Spleen (tissue), 11 donors: ENCODE measurements at regions not wholly inside any gene's neighbourhood (a gene's known extent, or its start where the extent isn't known, plus 50 kb on each side); places are given as distances from the start of the nearest gene placed in this dataset.
"Not testable (repeated sequence)": the region's sequence is repeated elsewhere in the genome, so short reads cannot be mapped to it uniquely, and the experiment has no call there.

Experiments used
- DNase-seq: peaks from one replicate; pipeline ENCODE4 v3.0.0-alpha.2; 2020
- H3K27ac ChIP-seq, 8 donors: fragments of 200-600 bp; sonication (generic) in 7 of 8; 1 replicate in 4 of 8; 2 replicates in 4 of 8; pipeline versions ENCODE4 v1.5.0 to v1.8.0; 2016 to 2021; ENCODE audit warnings: inconsistent platforms in 4 of 8, mild to moderate bottlenecking in 4 of 8, moderate library complexity in 1 of 8
- H3K27me3 ChIP-seq, 7 donors: fragments of 200-600 bp; sonication (generic) in 6 of 7; replicated peaks in 1 of 7; 1 replicate in 4 of 7; 2 replicates in 3 of 7; pipeline versions ENCODE4 v1.5.0 to v1.8.0; 2016 to 2021; ENCODE audit warnings: inconsistent platforms in 3 of 7, mild to moderate bottlenecking in 1 of 7
- H3K36me3 ChIP-seq, 6 donors: fragments of 200-600 bp; sonication (generic) in 5 of 6; 1 replicate in 4 of 6; 2 replicates in 2 of 6; pipeline versions ENCODE4 v1.5.0 to v1.8.0; 2016 to 2021; ENCODE audit warnings: inconsistent platforms in 2 of 6
- H3K4me1 ChIP-seq, 6 donors: fragments of 200-600 bp; sonication (generic) in 5 of 6; 1 replicate in 3 of 6; 2 replicates in 3 of 6; pipeline versions ENCODE4 v1.5.0 to v1.8.0; 2016 to 2021; ENCODE audit warnings: inconsistent platforms in 3 of 6
- H3K4me3 ChIP-seq, 8 donors: fragments of 200-600 bp; sonication (generic) in 7 of 8; 1 replicate in 4 of 8; 2 replicates in 4 of 8; pipeline versions ENCODE4 v1.5.0 to v1.8.0; 2016 to 2021; ENCODE audit warnings: inconsistent platforms in 4 of 8, mild to moderate bottlenecking in 4 of 8, moderate library complexity in 2 of 8
- H3K9me3 ChIP-seq, 8 donors: fragments of 200-600 bp; sonication (generic) in 7 of 8; 1 replicate in 4 of 8; 2 replicates in 4 of 8; pipeline versions ENCODE4 v1.5.0 to v1.8.0; 2016 to 2021; ENCODE audit warnings: inconsistent platforms in 4 of 8
- POLR2A ChIP-seq, 3 donors: fragments of 450-650 bp; IDR thresholded peaks; one replicate each; pipeline ENCODE4 v1.5.1; 2017; ENCODE audit warnings: antibody characterized with exemption in 3 of 3, mild to moderate bottlenecking in 1 of 3
- POLR2AphosphoS5 ChIP-seq, 3 donors: sonication (generic); formaldehyde crosslinking; IDR thresholded peaks; one replicate each; pipeline ENCODE4 v1.5.1; 2017; ENCODE audit warnings: antibody characterized with exemption in 3 of 3
- WGBS, 5 donors: extraction: QIAGEN DNeasy Blood & Tissue Kit in 3 of 5; methylation state at CpG; one replicate each; pipeline versions ENCODE4 v1.1.5 to v1.1.7; 2013 to 2018; 5-methylcytosine and 5-hydroxymethylcytosine counted together
- intact Hi-C: fragments of 100-400 bp; cut with DNase I; formaldehyde crosslinking; loops from one replicate; pipeline ENCODE4 v1.15.0; 2023; ENCODE audit warnings: low total_unique reads
- TF ChIP-seq, protein P1 (sequence below), 11 experiments: fragments of 200-600 bp in 7 of 11; fragments of 450-650 bp in 4 of 11; sonication (generic) in 4 of 11; IDR thresholded peaks in 8 of 11; conservative IDR thresholded peaks in 3 of 11; 1 replicate in 7 of 11; 2 replicates in 4 of 11; pipeline versions ENCODE4 v1.4.0 to v1.8.0; 2016 to 2021; ENCODE audit warnings: antibody characterized with exemption in 11 of 11, inconsistent platforms in 4 of 11, mild to moderate bottlenecking in 1 of 11
- donor health status: healthy with polysubstance abuse.
- donor health status: DM: no; HTN: no; CAD: no; lungs with moderate emphysema.
- donor health status: DM: no; HTN: no; CAD: no.
- donor health status: Bipolar disorder and iron deficiency.
- donor health status: healthy.
- donor health status: DM: no; HTN: no; CAD: no.
- donor health status: DM: yes; HTN: yes; CAD: no.

DNA sequence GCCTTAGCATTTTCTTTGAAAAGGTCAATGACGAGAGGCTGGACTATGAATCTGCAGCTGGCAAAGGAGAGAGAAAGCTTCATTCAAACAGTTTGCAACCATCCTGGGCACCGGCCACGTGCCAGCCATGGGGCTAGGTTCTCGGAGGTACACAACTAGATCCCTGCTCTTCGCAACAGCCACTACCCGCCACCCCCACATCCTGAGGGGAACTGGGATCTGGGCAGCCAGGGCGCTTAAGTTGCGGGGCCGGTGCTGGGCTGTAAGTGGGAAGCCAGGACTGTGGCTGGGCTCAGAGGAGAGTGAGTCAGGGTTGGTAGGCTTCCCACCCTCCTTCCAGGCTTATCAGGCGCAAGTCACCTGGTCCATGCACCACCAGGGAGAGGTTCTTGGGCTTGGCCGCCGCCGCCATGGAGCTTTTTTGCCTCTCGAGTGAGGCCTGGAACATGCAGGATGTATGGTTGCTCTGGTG is 95.0 kb upstream of the TERB2 start:
- 93 to 98% (median 95%) methylated on average over 10 to 14 of the region's 14 CpGs for WGBS, 5 donors

DNA sequence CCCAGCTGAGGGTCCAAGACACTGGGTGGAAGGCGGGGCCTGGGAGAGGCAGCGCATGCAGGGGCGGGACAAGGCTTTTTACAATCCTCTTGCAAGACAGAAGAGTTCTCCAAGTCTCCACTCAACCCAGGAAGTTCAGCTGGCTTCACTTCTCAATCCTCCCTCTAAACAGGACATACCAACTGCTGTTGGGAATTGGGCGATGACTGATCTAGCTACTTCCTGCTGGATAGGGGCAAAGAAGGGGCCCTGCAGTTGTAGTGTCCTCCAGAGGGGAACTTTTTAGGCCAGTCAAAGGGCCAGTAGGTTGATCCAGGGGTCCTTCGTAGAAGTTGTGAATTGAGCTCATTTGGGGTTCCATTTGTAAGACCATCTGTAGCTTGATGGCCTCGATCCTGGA is 94.6 kb upstream of the TERB2 start:
- Histone ChIP-seq H3K27me3 (no peaks in the 10 kb centered on the region), H3K4me3 (no peak overlapping the region), H3K9me3 (peaks cover 0 to 17% (median 3%) of the 10 kb centered on the region in 8 donors), H3K27ac (no peak overlapping the region), H3K4me1 (no peaks in the 10 kb centered on the region), H3K36me3 (no peaks in the 10 kb centered on the region)
- intact Hi-C loops = no loop called here
- TF ChIP-seq POLR2A (IDR thresholded peaks at IDR 0.05) (no peak), POLR2AphosphoS5 (IDR thresholded peaks at IDR 0.05) (no peak)
- TF ChIP-seq, protein P1, sequence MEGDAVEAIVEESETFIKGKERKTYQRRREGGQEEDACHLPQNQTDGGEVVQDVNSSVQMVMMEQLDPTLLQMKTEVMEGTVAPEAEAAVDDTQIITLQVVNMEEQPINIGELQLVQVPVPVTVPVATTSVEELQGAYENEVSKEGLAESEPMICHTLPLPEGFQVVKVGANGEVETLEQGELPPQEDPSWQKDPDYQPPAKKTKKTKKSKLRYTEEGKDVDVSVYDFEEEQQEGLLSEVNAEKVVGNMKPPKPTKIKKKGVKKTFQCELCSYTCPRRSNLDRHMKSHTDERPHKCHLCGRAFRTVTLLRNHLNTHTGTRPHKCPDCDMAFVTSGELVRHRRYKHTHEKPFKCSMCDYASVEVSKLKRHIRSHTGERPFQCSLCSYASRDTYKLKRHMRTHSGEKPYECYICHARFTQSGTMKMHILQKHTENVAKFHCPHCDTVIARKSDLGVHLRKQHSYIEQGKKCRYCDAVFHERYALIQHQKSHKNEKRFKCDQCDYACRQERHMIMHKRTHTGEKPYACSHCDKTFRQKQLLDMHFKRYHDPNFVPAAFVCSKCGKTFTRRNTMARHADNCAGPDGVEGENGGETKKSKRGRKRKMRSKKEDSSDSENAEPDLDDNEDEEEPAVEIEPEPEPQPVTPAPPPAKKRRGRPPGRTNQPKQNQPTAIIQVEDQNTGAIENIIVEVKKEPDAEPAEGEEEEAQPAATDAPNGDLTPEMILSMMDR (IDR thresholded peaks at IDR 0.05 in 8 of 11, conservative IDR thresholded peaks at IDR 0.05 in 3 of 11) = no peak
- 89 to 98% (median 95%) methylated on average over 6 of the region's 6 CpGs for WGBS, 5 donors
- no peak for DNase-seq

More for the DNA sequence above, 95.0 kb upstream of the TERB2 start:
- H3K36me3 ChIP-seq = no peaks in the 10 kb centered on the region
- no peak overlapping the region for H3K27ac ChIP-seq
- no peak overlapping the region for H3K4me3 ChIP-seq
- no peaks in the 10 kb centered on the region for H3K4me1 ChIP-seq
- intact Hi-C loops = no loop called here
- no peaks in the 10 kb centered on the region for H3K27me3 ChIP-seq
- H3K9me3 ChIP-seq = peaks cover 0 to 17% (median 3%) of the 10 kb centered on the region in 8 donors
- TF ChIP-seq POLR2A (IDR thresholded peaks at IDR 0.05) (no peak), POLR2AphosphoS5 (IDR thresholded peaks at IDR 0.05) (no peak)
- TF ChIP-seq, protein P1 (IDR thresholded peaks at IDR 0.05 in 8 of 11, conservative IDR thresholded peaks at IDR 0.05 in 3 of 11) = no peak
- DNase-seq = no peak

DNA sequence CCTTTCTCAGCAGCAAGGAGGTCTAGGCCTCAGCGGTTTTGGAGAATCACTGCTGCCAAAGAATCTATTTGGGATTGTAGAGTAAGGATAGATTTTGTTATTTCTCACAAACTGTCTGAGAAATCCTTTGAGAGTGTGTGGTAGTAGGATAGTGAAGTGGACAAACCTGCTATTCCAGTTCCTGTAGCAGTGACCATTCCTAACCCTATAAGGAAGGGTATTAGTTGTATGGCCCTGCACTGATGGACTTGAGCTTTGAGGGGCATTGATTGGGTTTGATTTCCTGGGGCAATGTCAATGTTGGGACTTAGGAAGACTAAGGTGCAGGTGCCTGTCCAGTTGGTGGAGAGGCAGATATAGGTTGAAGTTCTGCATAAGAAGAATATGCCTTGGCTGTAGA is 93.6 kb upstream of the TERB2 start:
- H3K27ac ChIP-seq, H3K36me3 ChIP-seq, H3K4me1 ChIP-seq, H3K27me3 ChIP-seq, DNase-seq, H3K4me3 ChIP-seq, intact Hi-C loops: not testable (repeated sequence)
- peaks cover 0 to 23% (median 3%) of the 10 kb centered on the region in 8 donors for H3K9me3 ChIP-seq
- 71 to 100% (median 94%) methylated on average over 1 of the region's 1 CpG for WGBS, 5 donors

DNA sequence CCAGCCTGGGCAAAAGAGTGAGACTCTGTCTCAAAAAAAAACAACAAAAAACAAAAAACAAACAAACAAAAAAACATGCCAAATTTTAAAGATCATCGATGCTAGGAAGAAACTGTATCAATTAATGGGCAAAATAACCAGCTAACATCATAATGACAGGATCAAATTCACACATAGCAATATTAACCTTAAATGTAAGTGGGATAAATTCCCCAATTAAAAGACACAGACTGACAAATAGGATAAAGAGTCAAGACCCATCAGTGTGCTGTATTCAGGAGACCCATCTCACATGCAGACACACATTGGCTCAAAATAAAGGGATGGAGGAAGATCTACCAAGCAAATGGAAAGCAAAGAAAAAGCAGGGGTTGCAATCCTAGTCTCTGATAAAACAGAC is 88.4 kb upstream of the TERB2 start:
- DNase-seq, H3K27me3 ChIP-seq, H3K36me3 ChIP-seq, H3K4me1 ChIP-seq, H3K27ac ChIP-seq, intact Hi-C loops, H3K4me3 ChIP-seq: not testable (repeated sequence)
- H3K9me3 ChIP-seq = peaks cover 0 to 19% (median 0%) of the 10 kb centered on the region in 8 donors
- WGBS, 5 donors = 78 to 97% (median 83%) methylated on average over 1 of the region's 1 CpG

DNA sequence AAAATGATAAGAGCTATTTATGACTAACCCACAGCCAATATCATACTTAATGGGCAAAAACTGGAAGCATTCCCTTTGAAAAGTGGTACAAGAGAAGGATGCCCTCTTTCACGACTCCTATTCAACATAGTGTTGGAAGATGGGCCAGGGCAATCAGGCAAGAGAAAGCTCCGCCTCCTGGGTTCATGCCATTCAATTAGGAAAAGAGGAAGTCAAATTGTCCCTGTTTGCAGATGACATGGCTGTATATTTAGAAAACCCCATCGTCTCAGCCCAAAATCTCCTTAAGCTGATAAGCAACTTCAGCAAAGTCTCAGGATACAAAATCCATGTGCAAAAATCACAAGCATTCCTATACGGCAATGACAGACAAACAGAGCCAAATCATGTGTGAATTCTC is 86.4 kb upstream of the TERB2 start:
- H3K4me1 ChIP-seq, H3K36me3 ChIP-seq, H3K4me3 ChIP-seq, DNase-seq, H3K27ac ChIP-seq, H3K27me3 ChIP-seq, intact Hi-C loops: not testable (repeated sequence)
- peaks cover 0 to 35% (median 13%) of the 10 kb centered on the region in 8 donors for H3K9me3 ChIP-seq
- 73 to 80% (median 78%) methylated on average over 4 of the region's 4 CpGs for WGBS, 5 donors

DNA sequence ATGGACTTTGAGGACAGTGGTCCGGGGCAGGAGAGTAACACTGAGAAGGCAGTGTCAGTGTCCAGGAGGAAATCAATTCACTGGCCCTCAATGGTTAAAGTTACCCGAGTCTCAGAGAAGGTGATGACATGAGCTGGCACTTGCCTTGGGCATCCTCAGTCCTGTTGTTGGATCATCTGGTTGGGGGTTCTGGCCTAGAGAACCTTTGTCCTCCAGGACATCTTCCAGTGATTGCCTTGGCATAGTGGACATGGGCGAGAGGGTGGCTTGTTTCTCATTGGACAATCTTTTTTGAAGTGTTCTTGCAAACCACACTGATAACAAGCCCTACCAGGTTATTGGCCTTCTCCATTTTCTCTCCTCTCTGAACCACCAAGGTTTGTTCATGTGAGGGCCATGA is 83.4 kb upstream of the TERB2 start:
- H3K27me3 ChIP-seq = no peaks in the 10 kb centered on the region
- no peak overlapping the region for H3K27ac ChIP-seq
- intact Hi-C loops = no loop called here
- H3K9me3 ChIP-seq = peaks cover 3 to 57% (median 42%) of the 10 kb centered on the region in 8 donors
- TF ChIP-seq, protein P1 (IDR thresholded peaks at IDR 0.05 in 8 of 11, conservative IDR thresholded peaks at IDR 0.05 in 3 of 11) = no peak
- TF ChIP-seq POLR2AphosphoS5 (IDR thresholded peaks at IDR 0.05) (no peak), POLR2A (IDR thresholded peaks at IDR 0.05) (no peak)
- no peaks in the 10 kb centered on the region for H3K36me3 ChIP-seq
- 74 to 91% (median 84%) methylated on average over 3 of the region's 3 CpGs for WGBS, 5 donors
- H3K4me1 ChIP-seq = no peaks in the 10 kb centered on the region
- DNase-seq = no peak
- H3K4me3 ChIP-seq = no peak overlapping the region
